A549 (cell line): ENCODE measurements at regions not wholly inside any gene's neighbourhood (a gene's known extent, or its start where the extent isn't known, plus 50 kb on each side); places are given as distances from the start of the nearest gene placed in this dataset.

ENCODE experiments used
- ATAC-seq, 2 experiments: fragments of 200-7000 bp in 1 of 2; fragments of >200 bp in 1 of 2; cut with Nextera tagmentation in 1 of 2; cut with Tn5 transposase in 1 of 2; 3 replicates each; pipeline versions ENCODE4 v1.8.0 to v1.9.1; 2018 to 2020; ENCODE audit warnings: mild to moderate bottlenecking in 1 of 2, moderate library complexity in 1 of 2
- CTCF ChIA-PET: fragments of 300-600 bp; sonication (Branson Sonifier 250); formaldehyde crosslinking; extraction: SDS; loops from one replicate; lab custom pipeline; 2021; ENCODE audit warnings: antibody characterized with exemption, inconsistent platforms; lab: Yijun Ruan, JAX
- POLR2A ChIA-PET: fragments of 350-600 bp; formaldehyde crosslinking; extraction: SDS; loops from one replicate; lab custom pipeline; 2021; ENCODE audit warnings: antibody characterized with exemption, inconsistent platforms; lab: Yijun Ruan, JAX
- DNase-seq, 2 experiments: peaks; one replicate each; pipeline versions ENCODE4 v3.0.0 to v3.0.0-alpha.2; 2011 to 2016; ENCODE audit warnings: low read depth in 1 of 2, low spot score in 1 of 2
- FAIRE-seq: peaks from 2 replicates; lab custom pipeline; 2011; peaks lifted over from hg19 to GRCh38; lab: Jason Lieb, UNC
- H3K27ac ChIP-seq, 2 experiments: fragments of >200 bp; sonication (Bioruptor Twin); formaldehyde crosslinking; 3 replicates each; pipeline ENCODE4 v1.5.1; 2016 to 2017
- H3K4me1 ChIP-seq: fragments of >200 bp; sonication (Bioruptor Twin); formaldehyde crosslinking; 3 replicates; pipeline ENCODE4 v1.6.1; 2016
- H3K4me2 ChIP-seq: fragments of >200 bp; sonication (Bioruptor Twin); formaldehyde crosslinking; 3 replicates; pipeline ENCODE4 v1.6.1; 2016
- H3K4me3 ChIP-seq: fragments of >200 bp; sonication (Bioruptor Twin); formaldehyde crosslinking; 3 replicates; pipeline ENCODE4 v1.5.1; 2016
- H3K9me3 ChIP-seq: fragments of >200 bp; sonication (Bioruptor Twin); formaldehyde crosslinking; 3 replicates; pipeline ENCODE4 v1.6.1; 2016
- BHLHE40 ChIP-seq: IDR thresholded peaks from 2 replicates; pipeline ENCODE4 v1.6.1; 2012; ENCODE audit warnings: low read depth, low read length, inconsistent platforms
- CBX8 ChIP-seq: fragments of 200-600 bp; sonication (generic); IDR thresholded peaks from 2 replicates; pipeline ENCODE4 v1.6.1; 2016
- CEBPB ChIP-seq, 2 experiments: fragments of >200 bp in 1 of 2; sonication (Bioruptor Twin) in 1 of 2; formaldehyde crosslinking in 1 of 2; IDR thresholded peaks; 2 replicates each; pipeline ENCODE4 v1.6.1; 2012 to 2016
- CHD4 ChIP-seq: fragments of 200-600 bp; sonication (generic); IDR thresholded peaks from 2 replicates; pipeline ENCODE4 v1.6.1; 2016; ENCODE audit warnings: antibody characterized with exemption, mild to moderate bottlenecking, borderline replicate concordance
- FOSL2 ChIP-seq, 2 experiments: fragments of 450-650 bp in 1 of 2; fragments of >200 bp in 1 of 2; sonication (Bioruptor Twin) in 1 of 2; formaldehyde crosslinking; IDR thresholded peaks; 2 replicates each; pipeline versions ENCODE4 v1.5.0 to v1.6.1; 2016 to 2020; ENCODE audit warnings: mild to moderate bottlenecking in 1 of 2, moderate library complexity in 1 of 2
- FOXS1 ChIP-seq: fragments of 250-450 bp; sonication (Bioruptor Pico); IDR thresholded peaks from 2 replicates; pipeline ENCODE4 v1.5.0; 2020; ENCODE audit warnings: mild to moderate bottlenecking, moderate library complexity
- HEYL ChIP-seq: fragments of 250-450 bp; sonication (Bioruptor Pico); IDR thresholded peaks from 2 replicates; pipeline ENCODE4 v1.8.0; 2021; ENCODE audit warnings: mild to moderate bottlenecking, moderate library complexity
- HOXB13 ChIP-seq: fragments of 250-450 bp; sonication (Bioruptor Pico); IDR thresholded peaks from 2 replicates; pipeline ENCODE4 v1.5.0; 2020; ENCODE audit warnings: low read depth, mild to moderate bottlenecking, moderate library complexity
- HOXB5 ChIP-seq: fragments of 250-450 bp; sonication (Bioruptor Pico); IDR thresholded peaks from 2 replicates; pipeline ENCODE4 v1.5.0; 2020; ENCODE audit warnings: mild to moderate bottlenecking, moderate library complexity
- KDM1A ChIP-seq: fragments of 200-600 bp; sonication (generic); IDR thresholded peaks from 2 replicates; pipeline ENCODE4 v1.6.1; 2016; ENCODE audit warnings: low read depth, mild to moderate bottlenecking
- MAFK ChIP-seq: fragments of 450-650 bp; IDR thresholded peaks from 2 replicates; pipeline ENCODE4 v1.6.1; 2014; ENCODE audit not compliant: partially characterized antibody
- NR3C1 ChIP-seq: fragments of >200 bp; sonication (Bioruptor Twin); formaldehyde crosslinking; IDR thresholded peaks from 3 replicates; pipeline ENCODE4 v1.6.1; 2017
- POLR2A ChIP-seq: IDR thresholded peaks from 2 replicates; pipeline ENCODE4 v1.6.1; 2012; ENCODE audit warnings: mild to moderate bottlenecking, low read length
- RAD21 ChIP-seq, 2 experiments: fragments of >200 bp in 1 of 2; sonication (Bioruptor Twin) in 1 of 2; formaldehyde crosslinking in 1 of 2; IDR thresholded peaks in 1 of 2; conservative IDR thresholded peaks in 1 of 2; 2 replicates in 1 of 2; 3 replicates in 1 of 2; pipeline ENCODE4 v1.6.1; 2012 to 2018; ENCODE audit warnings: inconsistent platforms in 1 of 2
- RCOR1 ChIP-seq: fragments of 150-350 bp; IDR thresholded peaks from 2 replicates; pipeline ENCODE4 v1.6.1; 2014; ENCODE audit warnings: antibody characterized with exemption, low read length, low read depth
- RFX5 ChIP-seq: fragments of 450-650 bp; IDR thresholded peaks from 2 replicates; pipeline ENCODE4 v1.7.1; 2014; ENCODE audit warnings: antibody characterized with exemption, mild to moderate bottlenecking, moderate library complexity
- ZFP36 ChIP-seq: fragments of 450-650 bp; IDR thresholded peaks from 2 replicates; pipeline ENCODE4 v1.6.1; 2014; ENCODE audit warnings: borderline replicate concordance; ENCODE audit not compliant: partially characterized antibody
- ZNF302 ChIP-seq: fragments of 250-450 bp; sonication (Bioruptor Pico); IDR thresholded peaks from 2 replicates; pipeline ENCODE4 v1.9.0; 2021; ENCODE audit warnings: inconsistent platforms, mild to moderate bottlenecking, moderate library complexity
- ZSCAN20 ChIP-seq: fragments of 250-450 bp; sonication (Bioruptor Pico); IDR thresholded peaks from 2 replicates; pipeline ENCODE4 v1.8.0; 2022; ENCODE audit warnings: mild to moderate bottlenecking, moderate library complexity
- WGBS: methylation state at CpG from one replicate; pipeline ENCODE4 v1.1.6; 2017; ENCODE audit errors: missing lambda C conversion rate; 5-methylcytosine and 5-hydroxymethylcytosine counted together
- TF ChIP-seq, protein P1 (sequence below): fragments of 250-450 bp; sonication (Bioruptor Pico); IDR thresholded peaks from 2 replicates; pipeline ENCODE4 v1.5.0; 2021; ENCODE audit warnings: mild to moderate bottlenecking, moderate library complexity, borderline replicate concordance
- TF ChIP-seq, protein P2 (sequence below): fragments of 450-650 bp; IDR thresholded peaks from 2 replicates; pipeline ENCODE4 v1.6.1; 2014; ENCODE audit warnings: antibody characterized with exemption
- TF ChIP-seq, protein P3 (sequence below): IDR thresholded peaks from 2 replicates; pipeline ENCODE4 v1.6.1; 2012; ENCODE audit warnings: low read depth, borderline replicate concordance

DNA sequence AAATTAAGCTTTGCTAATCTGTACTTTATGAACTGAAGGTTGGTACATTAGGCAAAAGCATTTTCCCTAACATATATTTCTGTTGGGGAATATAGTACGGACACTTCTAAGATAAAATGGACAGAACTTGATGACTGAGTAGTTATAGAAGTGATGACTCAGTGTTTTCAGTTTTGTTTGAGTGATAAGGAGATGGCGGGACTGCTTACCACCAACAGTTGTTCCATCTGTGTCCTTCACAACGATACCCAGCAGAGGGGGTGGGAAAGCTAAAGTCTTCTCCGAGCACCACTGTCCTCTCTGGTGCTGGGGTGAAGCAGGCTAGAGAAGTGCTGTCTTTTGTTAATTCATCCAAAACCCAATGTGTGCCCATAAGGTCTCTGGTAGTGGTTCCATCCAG is 195.8 kb downstream of the CD47 start:
- Histone ChIP-seq H3K4me1 (no peaks in the 10 kb centered on the region), H3K4me3 (no peak overlapping the region), H3K4me2 (no peak overlapping the region), H3K9me3 (no peaks in the 10 kb centered on the region), H3K27ac (no peak overlapping the region)
- TF ChIP-seq MAFK (peak; percentile 91), NR3C1 (no peak)
- POLR2A ChIA-PET, result no interaction called here
- FAIRE-seq (no peak), ATAC-seq (no peak), DNase-seq (no peak)
- WGBS, result 37% methylated on average over 4 of the region's 4 CpGs
- CTCF ChIA-PET, result interaction anchor here (0.8 to 2.0 kb wide), 3 partner anchors 10 to 39 kb away, joined by 3 to 4 read pairs (median 4); no protein-coding TSS in a partner anchor

DNA sequence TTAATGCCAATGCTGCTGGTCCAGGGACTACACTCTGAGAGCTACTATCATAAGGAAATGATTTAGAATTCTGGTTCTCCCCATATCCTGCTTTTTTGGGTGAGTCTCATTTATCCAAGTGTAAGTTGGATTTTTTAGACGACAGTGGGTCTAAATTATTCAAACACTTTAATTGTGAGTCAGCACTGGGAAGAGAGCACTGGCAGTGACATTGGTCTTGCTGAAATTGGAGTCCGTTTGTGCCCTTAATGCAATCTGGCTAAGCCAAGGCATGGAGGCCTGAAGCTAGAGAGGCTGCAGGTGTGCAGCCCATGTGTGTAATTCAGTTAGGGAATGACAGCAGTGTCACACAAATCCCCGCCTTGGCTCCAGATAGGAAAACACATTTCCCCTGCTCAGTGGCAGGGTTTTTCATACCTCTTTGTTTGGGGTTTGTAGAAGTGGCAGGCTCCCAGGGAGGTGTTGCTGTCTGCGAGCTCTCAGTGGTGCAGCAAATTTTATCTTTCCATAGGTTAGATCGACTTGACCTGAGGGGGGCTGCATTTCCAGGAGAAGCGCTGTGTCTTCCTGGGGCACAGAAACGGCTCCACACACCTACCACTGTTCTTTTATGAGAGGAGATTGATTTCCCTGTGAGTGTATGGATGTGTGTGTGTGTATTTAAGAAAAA is 197.7 kb downstream of the CD47 start:
- FAIRE-seq, result no peak
- CTCF ChIA-PET, result no interaction called here
- TF ChIP-seq CHD4 (no peak), RFX5 (no peak), ZSCAN20 (CRISPR knock-in tag) (no peak), CBX8 (no peak), RCOR1 (no peak), CEBPB (IDR thresholded peaks at IDR 0.05) (no peak), HEYL (CRISPR knock-in tag) (no peak), BHLHE40 (no peak), RAD21 (conservative IDR thresholded peaks at IDR 0.05 in 1 of 2, IDR thresholded peaks at IDR 0.05 in 1 of 2) (no peak), FOXS1 (no peak), HOXB13 (CRISPR knock-in tag) (no peak), FOSL2 (IDR thresholded peaks at IDR 0.05) (no peak), FOSL2 (CRISPR knock-in tag; IDR thresholded peaks at IDR 0.05) (no peak), ZFP36 (no peak), POLR2A (no peak), HOXB5 (CRISPR knock-in tag) (no peak), ZNF302 (CRISPR knock-in tag) (no peak), KDM1A (no peak)
- TF ChIP-seq, protein P1, sequence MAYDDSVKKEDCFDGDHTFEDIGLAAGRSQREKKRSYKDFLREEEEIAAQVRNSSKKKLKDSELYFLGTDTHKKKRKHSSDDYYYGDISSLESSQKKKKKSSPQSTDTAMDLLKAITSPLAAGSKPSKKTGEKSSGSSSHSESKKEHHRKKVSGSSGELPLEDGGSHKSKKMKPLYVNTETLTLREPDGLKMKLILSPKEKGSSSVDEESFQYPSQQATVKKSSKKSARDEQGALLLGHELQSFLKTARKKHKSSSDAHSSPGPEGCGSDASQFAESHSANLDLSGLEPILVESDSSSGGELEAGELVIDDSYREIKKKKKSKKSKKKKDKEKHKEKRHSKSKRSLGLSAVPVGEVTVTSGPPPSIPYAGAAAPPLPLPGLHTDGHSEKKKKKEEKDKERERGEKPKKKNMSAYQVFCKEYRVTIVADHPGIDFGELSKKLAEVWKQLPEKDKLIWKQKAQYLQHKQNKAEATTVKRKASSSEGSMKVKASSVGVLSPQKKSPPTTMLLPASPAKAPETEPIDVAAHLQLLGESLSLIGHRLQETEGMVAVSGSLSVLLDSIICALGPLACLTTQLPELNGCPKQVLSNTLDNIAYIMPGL (CRISPR knock-in tag), result no peak
- TF ChIP-seq, protein P2, sequence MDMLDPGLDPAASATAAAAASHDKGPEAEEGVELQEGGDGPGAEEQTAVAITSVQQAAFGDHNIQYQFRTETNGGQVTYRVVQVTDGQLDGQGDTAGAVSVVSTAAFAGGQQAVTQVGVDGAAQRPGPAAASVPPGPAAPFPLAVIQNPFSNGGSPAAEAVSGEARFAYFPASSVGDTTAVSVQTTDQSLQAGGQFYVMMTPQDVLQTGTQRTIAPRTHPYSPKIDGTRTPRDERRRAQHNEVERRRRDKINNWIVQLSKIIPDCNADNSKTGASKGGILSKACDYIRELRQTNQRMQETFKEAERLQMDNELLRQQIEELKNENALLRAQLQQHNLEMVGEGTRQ, result no peak
- TF ChIP-seq, protein P3, sequence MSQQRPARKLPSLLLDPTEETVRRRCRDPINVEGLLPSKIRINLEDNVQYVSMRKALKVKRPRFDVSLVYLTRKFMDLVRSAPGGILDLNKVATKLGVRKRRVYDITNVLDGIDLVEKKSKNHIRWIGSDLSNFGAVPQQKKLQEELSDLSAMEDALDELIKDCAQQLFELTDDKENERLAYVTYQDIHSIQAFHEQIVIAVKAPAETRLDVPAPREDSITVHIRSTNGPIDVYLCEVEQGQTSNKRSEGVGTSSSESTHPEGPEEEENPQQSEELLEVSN, result no peak
- POLR2A ChIA-PET, result no interaction called here
- DNase-seq, result no peak
- WGBS, result 29% methylated on average over 7 of the region's 7 CpGs
- H3K27ac ChIP-seq, result no peak overlapping the region
- H3K9me3 ChIP-seq, result peaks cover 9% of the 10 kb centered on the region
- H3K4me2 ChIP-seq, result no peak overlapping the region
- no peak overlapping the region for H3K4me3 ChIP-seq
- no peaks in the 10 kb centered on the region for H3K4me1 ChIP-seq
- ATAC-seq, result no peak
